GM12878 (cell line): ENCODE measurements at regions not wholly inside any gene's neighbourhood (a gene's known extent, or its start where the extent isn't known, plus 50 kb on each side); places are given as distances from the start of the nearest gene placed in this dataset.

Experiments used
- ATAC-seq: fragments of 200-7000 bp; cut with Tn5 transposase; 3 replicates; pipeline ENCODE4 v1.9.1; 2020; ENCODE audit warnings: mild to moderate bottlenecking, moderate library complexity
- BruUV-seq: library from RNA; stranded (reverse); fragments of 400-500 nt; replicated peaks from 2 replicates; lab custom pipeline; 2021; lab: Mats Ljungman, UMichigan
- CTCF ChIA-PET: fragments of 300-600 bp; sonication (Branson Sonifier 250); formaldehyde crosslinking; extraction: SDS; loops from one replicate; lab custom pipeline; 2021; ENCODE audit warnings: inconsistent platforms; lab: Yijun Ruan, JAX
- POLR2A ChIA-PET: fragments of 350-600 bp; formaldehyde crosslinking; extraction: SDS; loops from one replicate; lab custom pipeline; 2021; ENCODE audit warnings: inconsistent platforms; lab: Charles Lee
- RAD21 ChIA-PET: fragments of 300-600 bp; sonication (Branson Sonifier 250); formaldehyde crosslinking; loops from one replicate; lab custom pipeline; 2023; ENCODE audit warnings: antibody characterized with exemption; ENCODE audit not compliant: unreplicated experiment; lab: Charles Lee
- SMC1A ChIA-PET: fragments of 300-600 bp; sonication (Branson Sonifier 250); formaldehyde crosslinking; loops from one replicate; lab custom pipeline; 2023; ENCODE audit not compliant: unreplicated experiment, uncharacterized antibody; lab: Charles Lee
- DNase-seq: peaks from one replicate; pipeline ENCODE4 v3.0.0-alpha.2; 2011; ENCODE audit warnings: low read depth, low spot score
- FAIRE-seq: peaks from 3 replicates; lab custom pipeline; 2011; peaks lifted over from hg19 to GRCh38; lab: Jason Lieb, UNC
- H2AFZ ChIP-seq: 2 replicates; pipeline ENCODE4 v1.6.0; 2011; ENCODE audit warnings: low read depth, low read length, control low read depth; ENCODE audit not compliant: control insufficient read depth
- H3K27ac ChIP-seq: 2 replicates; pipeline ENCODE4 v1.5.1; 2011; ENCODE audit warnings: control low read depth; ENCODE audit not compliant: control insufficient read depth, insufficient read depth
- H3K27me3 ChIP-seq, 2 experiments: replicated peaks in 1 of 2; 2 replicates each; pipeline versions ENCODE4 v1.6.0 to v1.6.1; 2011; ENCODE audit warnings: low read length in 1 of 2; ENCODE audit not compliant: control insufficient read depth in 2 of 2, insufficient read depth in 2 of 2
- H3K36me3 ChIP-seq, 2 experiments: 2 replicates each; pipeline ENCODE4 v1.5.1; 2011; ENCODE audit warnings: low read length in 1 of 2; ENCODE audit not compliant: control insufficient read depth in 2 of 2, insufficient read depth in 2 of 2
- H3K4me1 ChIP-seq: 2 replicates; pipeline ENCODE4 v1.6.1; 2011; ENCODE audit warnings: mild to moderate bottlenecking, low read length, moderate library complexity, mixed read lengths; ENCODE audit not compliant: control insufficient read depth, insufficient read depth
- H3K4me2 ChIP-seq: 2 replicates; pipeline ENCODE4 v1.6.0; 2011; ENCODE audit warnings: control low read depth; ENCODE audit not compliant: control insufficient read depth, insufficient read depth
- H3K4me3 ChIP-seq: fragments of 200-600 bp; sonication (generic); 2 replicates; pipeline ENCODE4 v1.5.1; 2016
- H3K79me2 ChIP-seq: 2 replicates; pipeline ENCODE4 v1.6.0; 2011; ENCODE audit warnings: low read length; ENCODE audit not compliant: control insufficient read depth, insufficient read depth
- H3K9ac ChIP-seq: 2 replicates; pipeline ENCODE4 v1.8.0; 2011; ENCODE audit warnings: low read length, control low read depth, mixed read lengths; ENCODE audit not compliant: control insufficient read depth, insufficient read depth
- H3K9me3 ChIP-seq: replicated peaks from 3 replicates; pipeline ENCODE4 v1.5.1; 2011; ENCODE audit warnings: mild to moderate bottlenecking, low read length; ENCODE audit not compliant: control insufficient read depth, insufficient read depth
- H4K20me1 ChIP-seq: 2 replicates; pipeline ENCODE4 v1.6.0; 2011; ENCODE audit not compliant: control insufficient read depth, insufficient read depth
- BCL11A ChIP-seq: IDR thresholded peaks from 2 replicates; pipeline ENCODE4 v1.6.1; 2011; ENCODE audit warnings: low read depth, low read length
- BMI1 ChIP-seq: fragments of 450-650 bp; IDR thresholded peaks from 2 replicates; pipeline ENCODE4 v1.6.1; 2016; ENCODE audit warnings: mild to moderate bottlenecking, moderate library complexity, borderline replicate concordance
- CBX5 ChIP-seq: sonication (generic); IDR thresholded peaks from 2 replicates; pipeline ENCODE4 v1.6.1; 2016; ENCODE audit warnings: low read depth, moderate library complexity, mild to moderate bottlenecking, inconsistent platforms
- EZH2 ChIP-seq: IDR thresholded peaks from 2 replicates; pipeline ENCODE4 v1.6.1; 2012; ENCODE audit warnings: low read depth, mild to moderate bottlenecking, control low read depth, inconsistent platforms, low read length, borderline replicate concordance; ENCODE audit not compliant: control insufficient read depth
- HCFC1 ChIP-seq: fragments of 150-350 bp; IDR thresholded peaks from 2 replicates; pipeline ENCODE4 v1.6.1; 2014; ENCODE audit warnings: low read length
- MYC ChIP-seq: IDR thresholded peaks from 2 replicates; pipeline ENCODE4 v1.6.1; 2011; ENCODE audit warnings: mild to moderate bottlenecking, low read length, moderate library complexity, inconsistent platforms; ENCODE audit not compliant: insufficient read depth, insufficient replicate concordance, insufficient read length, severe bottlenecking
- NR2C2 ChIP-seq: IDR thresholded peaks from 2 replicates; pipeline ENCODE4 v1.6.1; 2011; ENCODE audit warnings: borderline replicate concordance, low read depth; ENCODE audit not compliant: control insufficient read depth, insufficient read length
- SIX5 ChIP-seq: IDR thresholded peaks from 2 replicates; pipeline ENCODE4 v1.6.1; 2011; ENCODE audit warnings: mild to moderate bottlenecking, low read depth, low read length, moderate library complexity; ENCODE audit not compliant: severe bottlenecking
- ZNF207 ChIP-seq: fragments of 450-650 bp; IDR thresholded peaks from 2 replicates; pipeline ENCODE4 v1.6.1; 2014; ENCODE audit warnings: antibody characterized with exemption, mild to moderate bottlenecking, borderline replicate concordance
- WGBS: methylation state at CpG from one replicate; pipeline ENCODE4 v1.1.6; 2016; ENCODE audit warnings: low lambda C conversion rate; ENCODE audit not compliant: insufficient replicate concordance, insufficient coverage; ENCODE audit errors: missing lambda C conversion rate; 5-methylcytosine and 5-hydroxymethylcytosine counted together
- in situ Hi-C: fragments of 300-500 bp; cut with MboI; formaldehyde crosslinking; loops from 9 replicates; pipeline ENCODE4 v1.14.3; 2018; ENCODE audit warnings: mixed read lengths
- intact Hi-C: fragments of 100-400 bp; cut with micrococcal nuclease; formaldehyde crosslinking; loops from one replicate; pipeline ENCODE4 v1.14.2; 2022; ENCODE audit not compliant: unreplicated experiment
- TF ChIP-seq, protein P1 (sequence below): fragments of 450-650 bp; conservative IDR thresholded peaks from 2 replicates; pipeline ENCODE4 v1.6.1; 2017; ENCODE audit warnings: mild to moderate bottlenecking, moderate library complexity

- DNase-seq: no peak
- intact Hi-C loops: no loop called here
- no peak for ATAC-seq
- Histone ChIP-seq H3K27me3 (no peaks in the 10 kb centered on the region), H3K4me1 (no peaks in the 10 kb centered on the region), H3K36me3 (no peaks in the 10 kb centered on the region), H3K4me2 (no peak overlapping the region), H3K27ac (no peak overlapping the region), H3K9ac (no peak overlapping the region), H3K79me2 (no peaks in the 10 kb centered on the region), H4K20me1 (no peaks in the 10 kb centered on the region), H3K9me3 (no peaks in the 10 kb centered on the region), H3K4me3 (no peak overlapping the region), H2AFZ (no peak overlapping the region)
- WGBS: 5% methylated on average over 5 of the region's 5 CpGs
- no peak for TF ChIP-seq NR2C2
- TF ChIP-seq MYC: no peak
- no peak for TF ChIP-seq HCFC1
- no peak for TF ChIP-seq SIX5
- TF ChIP-seq BCL11A: no peak
- TF ChIP-seq CBX5: no peak
- TF ChIP-seq EZH2: no peak
- TF ChIP-seq, protein P1, sequence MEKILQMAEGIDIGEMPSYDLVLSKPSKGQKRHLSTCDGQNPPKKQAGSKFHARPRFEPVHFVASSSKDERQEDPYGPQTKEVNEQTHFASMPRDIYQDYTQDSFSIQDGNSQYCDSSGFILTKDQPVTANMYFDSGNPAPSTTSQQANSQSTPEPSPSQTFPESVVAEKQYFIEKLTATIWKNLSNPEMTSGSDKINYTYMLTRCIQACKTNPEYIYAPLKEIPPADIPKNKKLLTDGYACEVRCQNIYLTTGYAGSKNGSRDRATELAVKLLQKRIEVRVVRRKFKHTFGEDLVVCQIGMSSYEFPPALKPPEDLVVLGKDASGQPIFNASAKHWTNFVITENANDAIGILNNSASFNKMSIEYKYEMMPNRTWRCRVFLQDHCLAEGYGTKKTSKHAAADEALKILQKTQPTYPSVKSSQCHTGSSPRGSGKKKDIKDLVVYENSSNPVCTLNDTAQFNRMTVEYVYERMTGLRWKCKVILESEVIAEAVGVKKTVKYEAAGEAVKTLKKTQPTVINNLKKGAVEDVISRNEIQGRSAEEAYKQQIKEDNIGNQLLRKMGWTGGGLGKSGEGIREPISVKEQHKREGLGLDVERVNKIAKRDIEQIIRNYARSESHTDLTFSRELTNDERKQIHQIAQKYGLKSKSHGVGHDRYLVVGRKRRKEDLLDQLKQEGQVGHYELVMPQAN: no peak
- TF ChIP-seq ZNF207: no peak
- no peak for TF ChIP-seq BMI1
- no peak for FAIRE-seq
- BruUV-seq: no TSS peak
- ChIA-PET CTCF (interaction anchor here (0.7 kb wide), 1 partner anchor 141 kb away, joined by 4 read pairs; no protein-coding TSS in a partner anchor), SMC1A (no interaction called here), RAD21 (no interaction called here), POLR2A (no interaction called here)
- in situ Hi-C loops: no loop called here
These were observed 145.5 kb downstream of the AXIN2 start for GRCh38 chr17:65415991-65416390.
